Head of caudate nucleus (tissue), 42 donors: ENCODE measurements at regions not wholly inside any gene's neighbourhood (a gene's known extent, or its start where the extent isn't known, plus 50 kb on each side); places are given as distances from the start of the nearest gene placed in this dataset.
A peak's percentile ranks its signal among the peaks of the same experiment; 100 is the strongest.

Source experiments
- DNase-seq, 42 donors: peaks; one replicate each; pipeline versions ENCODE4 v3.0.0 to v3.0.0-alpha.2; 2020 to 2021; ENCODE audit warnings: mixed read lengths in 7 of 42
- intact Hi-C: fragments of 100-400 bp; cut with DNase I; formaldehyde crosslinking; loops from one replicate; pipeline ENCODE4 v1.15.0; 2022

- DNase-seq, result peak in 1 of 42 donors; percentile 18
- intact Hi-C loops, result no loop called here
Observed at GRCh38 chr6:167392631-167393316, 67.9 kb downstream of the TTLL2 start.

DNA sequence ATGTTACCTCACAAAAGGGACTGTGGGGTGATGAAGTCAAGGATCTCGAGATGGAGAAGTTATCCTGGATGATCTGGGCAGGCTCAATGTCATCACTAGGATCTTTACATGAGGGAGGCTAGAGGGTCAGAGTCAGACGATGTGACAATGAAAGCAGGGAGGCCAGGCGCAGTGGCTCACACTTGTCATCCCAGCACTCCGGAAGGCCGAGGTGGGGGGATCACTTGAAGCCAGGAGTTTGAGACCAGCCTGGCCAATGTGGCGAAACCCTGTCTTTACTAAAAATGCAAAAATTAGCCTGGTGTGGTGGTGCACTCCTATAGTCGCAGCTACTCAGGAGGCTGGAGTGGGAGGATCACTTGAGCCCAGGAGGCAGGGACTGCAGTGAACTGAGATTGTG lies 68.8 kb downstream of the TTLL2 start:
- DNase-seq, result peak in 1 of 42 donors; percentile 33
- intact Hi-C loops, result no loop called here

DNA sequence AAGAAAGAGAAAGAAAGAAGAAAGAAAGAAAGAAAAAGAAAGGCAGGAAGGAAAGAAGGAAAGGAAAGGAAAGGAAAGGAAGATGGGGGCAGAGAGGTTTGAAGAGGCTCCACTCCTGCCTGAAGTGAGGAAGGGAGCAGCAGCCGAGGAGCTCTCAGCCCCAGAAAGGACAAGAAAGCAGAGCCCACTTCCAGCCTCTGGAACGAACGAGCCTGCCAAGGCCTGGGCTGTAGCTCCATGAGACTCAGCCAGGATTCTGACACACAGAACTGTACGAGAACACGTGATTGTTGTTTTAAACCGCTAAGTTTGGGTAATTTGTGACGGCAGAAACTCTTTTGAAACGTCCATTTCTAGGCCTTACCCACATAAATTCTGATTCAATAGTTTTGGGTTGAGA lies 69.5 kb downstream of the TTLL2 start:
- peak in 6 of 42 donors; percentile 8 to 47 (median 20) for DNase-seq
- intact Hi-C loops, result no loop called here

DNA sequence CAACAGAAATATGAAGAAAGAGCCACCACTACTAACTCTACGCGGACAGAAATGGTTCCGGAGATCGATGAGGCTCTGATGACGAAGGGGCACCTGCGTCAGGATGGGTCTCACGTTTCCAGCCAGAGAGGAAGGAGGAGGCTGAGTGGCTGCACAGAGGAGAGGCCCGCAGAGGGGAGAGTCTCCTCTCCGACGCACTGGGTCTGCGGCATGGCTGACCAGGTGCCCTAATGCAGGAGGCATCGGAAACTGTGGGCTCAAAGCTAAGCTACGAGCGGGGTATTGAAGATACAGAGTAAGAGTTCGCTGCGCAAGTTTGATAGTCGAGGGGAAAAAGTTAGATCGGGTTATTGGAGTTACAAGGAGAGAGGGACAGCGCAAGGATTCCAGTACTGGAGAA lies 69.9 kb downstream of the TTLL2 start:
- intact Hi-C loops, result no loop called here
- DNase-seq, result peak in 2 of 42 donors; percentile 9 to 29

DNA sequence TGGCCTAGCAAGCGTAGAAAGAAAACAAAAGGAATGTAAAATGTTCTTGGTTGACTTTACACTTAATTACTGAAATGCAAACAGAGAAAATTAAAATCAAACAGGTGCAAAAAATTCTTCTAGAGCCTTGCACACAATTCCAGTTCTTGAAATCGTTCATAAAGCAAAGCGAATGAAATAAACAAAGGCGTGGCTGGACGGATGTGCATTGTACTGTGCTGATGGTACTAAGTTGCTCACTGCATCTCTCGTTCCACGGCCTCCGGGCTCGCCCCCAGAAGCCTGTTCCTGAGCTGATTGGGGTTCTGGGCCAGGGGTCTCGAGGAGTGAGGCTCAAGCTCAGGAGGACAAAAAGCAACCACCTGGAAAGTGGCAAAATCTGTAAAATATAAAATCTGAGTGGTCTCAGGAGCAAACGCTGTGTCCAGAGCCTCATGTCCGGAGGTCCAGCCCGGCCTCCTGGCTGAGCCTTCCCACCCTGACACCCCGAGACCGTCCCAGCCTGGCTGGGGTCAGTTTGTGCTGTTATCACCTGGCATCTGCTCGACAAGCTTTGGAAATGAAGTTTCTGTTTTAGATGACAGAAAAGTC lies 71.3 kb downstream of the TTLL2 start:
- peak in 2 of 42 donors; percentile 23 to 33 for DNase-seq
- intact Hi-C loops, result no loop called here

DNA sequence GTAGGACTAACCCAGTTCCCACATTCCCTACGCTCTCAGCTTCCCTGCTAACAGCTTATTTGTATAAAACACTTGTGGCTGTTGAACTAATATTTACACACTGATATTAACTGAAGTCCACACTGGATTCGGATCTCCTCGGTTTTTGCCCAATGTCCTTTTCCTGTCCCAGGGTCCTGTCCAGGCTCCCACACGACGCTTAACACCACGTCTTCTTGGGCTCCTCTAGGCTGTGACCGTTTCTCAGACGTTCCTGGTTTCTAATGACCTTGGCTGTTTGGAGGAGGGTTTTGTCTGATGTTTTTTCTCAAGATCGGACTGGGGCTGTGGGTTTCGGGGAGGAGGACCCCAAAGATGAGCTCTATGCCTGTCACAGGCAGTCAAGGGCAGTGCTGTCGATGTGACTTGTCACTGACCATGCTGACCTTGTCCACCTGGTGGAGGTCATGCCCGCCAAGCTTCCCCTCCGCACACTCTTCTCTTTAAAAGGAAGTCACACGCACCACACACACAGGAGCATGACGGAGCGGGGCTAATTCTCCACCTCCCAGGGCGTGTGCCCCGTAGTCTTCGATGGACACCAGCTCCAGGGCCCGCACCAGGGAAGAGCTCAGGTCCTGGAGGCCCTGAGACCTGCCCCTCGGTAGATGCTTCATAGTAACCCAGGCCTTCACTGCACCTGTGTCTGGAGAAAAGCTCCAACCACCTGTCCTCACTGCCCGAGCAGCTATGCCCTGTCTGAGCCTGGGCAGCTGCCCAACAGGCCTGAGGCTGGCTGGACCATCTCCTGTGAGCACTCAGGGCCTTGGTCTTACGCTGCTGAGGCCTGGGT lies 72.0 kb downstream of the TTLL2 start:
- intact Hi-C loops, result no loop called here
- DNase-seq, result peak in 2 of 42 donors; percentile 13 to 37

GRCh38 chr6:167397712-167398111 lies 72.8 kb downstream of the TTLL2 start:
- DNase-seq, result peak in 2 of 42 donors; percentile 16 to 30
- intact Hi-C loops, result no loop called here

GRCh38 chr6:167398214-167399050 lies 73.5 kb downstream of the TTLL2 start:
- intact Hi-C loops, result no loop called here
- peak in 2 of 42 donors; percentile 15 to 33 for DNase-seq

- peak in 2 of 42 donors; percentile 15 to 18 for DNase-seq
- intact Hi-C loops, result no loop called here
Observed at GRCh38 chr6:167399051-167399387, 74.1 kb downstream of the TTLL2 start.

- DNase-seq, result peak in 2 of 42 donors; percentile 13 to 37
- intact Hi-C loops, result no loop called here
Observed at GRCh38 chr6:167399599-167399998, 74.7 kb downstream of the TTLL2 start.

DNA sequence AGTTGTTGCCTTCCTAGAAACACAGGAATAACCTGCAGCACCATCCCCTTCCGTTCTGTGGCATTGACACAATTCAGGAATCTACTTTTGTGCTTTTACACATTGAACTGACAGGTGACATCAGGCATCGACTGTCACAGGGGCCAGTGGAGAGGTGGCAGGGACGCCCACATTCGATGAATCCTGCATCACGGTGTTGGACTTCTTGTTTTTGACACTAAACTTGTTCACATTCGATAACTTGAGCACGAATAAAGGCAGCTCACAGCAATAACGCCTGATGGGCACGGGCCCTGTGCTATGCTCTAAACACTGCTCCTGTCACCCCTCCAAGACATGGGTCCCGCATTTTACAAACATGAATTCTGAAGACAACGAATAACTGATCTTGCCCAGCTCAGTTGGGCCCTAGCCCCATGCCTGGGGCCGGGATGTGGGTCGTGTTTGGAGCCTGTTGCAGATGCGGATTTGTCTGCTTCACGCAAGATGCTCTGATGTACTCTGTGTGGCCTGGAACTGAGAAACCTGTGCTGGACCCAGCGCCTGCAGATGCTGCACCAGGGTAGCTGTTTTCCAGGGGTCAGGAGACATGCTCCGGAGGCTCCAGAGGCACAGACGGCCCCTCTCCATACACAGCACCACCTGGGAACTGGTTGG lies 75.7 kb downstream of the TTLL2 start:
- intact Hi-C loops, result no loop called here
- DNase-seq, result peak in 2 of 42 donors; percentile 23 to 38

- intact Hi-C loops, result no loop called here
- peak in 2 of 42 donors; percentile 22 to 24 for DNase-seq
Observed at GRCh38 chr6:167401525-167402194, 76.8 kb downstream of the TTLL2 start.

- peak in 1 of 42 donors; percentile 18 for DNase-seq
- intact Hi-C loops, result no loop called here
Observed at GRCh38 chr6:167402195-167402686, 77.4 kb downstream of the TTLL2 start.

GRCh38 chr6:167403427-167403826 lies 78.5 kb downstream of the TTLL2 start:
- intact Hi-C loops, result no loop called here
- peak in 1 of 42 donors; percentile 16 for DNase-seq

DNA sequence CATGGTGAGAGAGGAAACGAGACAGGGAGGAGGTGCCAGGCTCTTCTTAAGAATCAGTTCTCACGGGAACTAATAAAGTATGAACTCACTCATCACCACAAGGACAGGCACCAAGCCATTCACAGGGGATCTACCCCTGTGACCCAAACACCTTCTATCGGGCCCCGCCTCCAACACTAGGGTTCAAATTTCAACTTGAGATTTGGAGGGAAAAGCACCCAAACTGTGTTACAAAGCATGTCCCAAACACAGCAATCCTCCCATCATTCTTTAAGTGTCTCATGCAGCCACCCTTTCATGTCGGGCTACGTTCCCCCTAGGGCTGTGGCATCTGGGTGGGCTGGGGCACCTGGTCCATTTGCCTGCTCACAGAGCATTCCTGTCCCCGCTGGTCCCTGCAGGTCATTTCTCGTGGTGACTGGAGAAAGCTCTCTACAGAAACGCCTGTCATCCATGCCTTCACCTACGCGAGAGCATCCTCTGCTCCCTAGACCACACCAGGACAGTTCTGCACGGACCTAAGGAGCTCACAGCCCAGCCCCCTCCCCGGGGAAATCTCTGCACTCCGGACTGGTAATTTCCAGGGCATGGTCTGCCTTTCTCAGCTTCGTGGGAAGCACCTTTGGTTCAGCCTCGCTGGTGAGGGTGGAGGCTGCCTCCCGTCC lies 79.6 kb downstream of the TTLL2 start:
- intact Hi-C loops, result no loop called here
- DNase-seq, result peak in 1 of 42 donors; percentile 10

DNA sequence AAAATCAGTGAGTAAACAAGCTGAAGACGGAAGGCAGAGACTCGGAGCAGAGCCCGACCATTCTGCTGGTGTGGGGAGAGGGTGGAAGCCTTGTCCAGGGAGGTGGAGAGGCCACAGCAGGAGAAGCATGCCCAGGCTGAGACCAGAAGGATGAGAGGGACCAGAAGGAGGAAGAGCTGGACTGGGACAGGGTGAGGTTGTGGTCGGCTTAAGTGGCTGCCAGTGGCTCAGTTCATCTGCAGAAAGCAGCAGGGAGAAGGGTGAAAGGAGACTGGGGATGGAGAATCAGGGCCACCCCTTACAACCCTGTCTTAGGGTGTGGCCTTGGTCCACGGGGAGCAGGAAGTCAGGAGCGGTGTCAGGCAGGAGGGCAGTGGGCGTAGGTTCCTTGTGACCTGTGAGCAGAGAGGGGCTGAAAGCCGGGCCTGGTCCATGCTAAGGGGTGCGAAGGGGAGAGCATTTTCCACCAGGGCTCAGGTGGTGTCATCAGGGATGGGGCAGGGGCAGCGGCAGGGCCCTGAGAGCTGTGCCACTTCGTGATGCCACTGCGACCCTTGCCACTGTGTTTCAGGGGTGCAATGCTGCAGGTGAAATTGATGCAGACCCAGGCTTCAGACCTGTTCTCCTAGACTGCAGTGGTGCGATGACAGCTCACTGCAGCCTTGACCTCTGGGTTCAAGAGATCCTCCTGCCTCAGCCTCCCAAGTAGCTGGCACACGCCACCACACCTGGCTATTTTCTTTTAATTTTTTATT lies 81.1 kb downstream of the TTLL2 start:
- intact Hi-C loops, result no loop called here
- peak in 1 of 42 donors; percentile 12 for DNase-seq
